Peyer's patch (tissue), 4 donors: ENCODE measurements at regions not wholly inside any gene's neighbourhood (a gene's known extent, or its start where the extent isn't known, plus 50 kb on each side); places are given as distances from the start of the nearest gene placed in this dataset.

ENCODE experiments used
- DNase-seq, 3 donors: peaks; one replicate each; pipeline ENCODE4 v3.0.0-alpha.2; 2017 to 2019
- H3K27ac ChIP-seq, 4 donors: fragments of 200-600 bp; sonication (generic); one replicate each; pipeline ENCODE4 v1.5.1; 2016 to 2019
- H3K27me3 ChIP-seq, 2 donors: fragments of 200-600 bp; sonication (generic); one replicate each; pipeline ENCODE4 v1.5.1; 2019
- H3K36me3 ChIP-seq, 3 donors: fragments of 200-600 bp; sonication (generic); one replicate each; pipeline ENCODE4 v1.5.1; 2016 to 2019
- H3K4me1 ChIP-seq, 4 donors: fragments of 200-600 bp; sonication (generic); one replicate each; pipeline ENCODE4 v1.5.1; 2016 to 2019
- H3K4me3 ChIP-seq, 4 donors: fragments of 200-600 bp; sonication (generic); 1 replicate in 3 of 4; 2 replicates in 1 of 4; pipeline ENCODE4 v1.5.1; 2016 to 2019; ENCODE audit warnings: mild to moderate bottlenecking in 1 of 4
- H3K9me3 ChIP-seq, 4 donors: fragments of 200-600 bp; sonication (generic); one replicate each; pipeline ENCODE4 v1.5.1; 2016 to 2019; ENCODE audit warnings: mild to moderate bottlenecking in 1 of 4
- POLR2A ChIP-seq, 2 donors: fragments of 450-650 bp; IDR thresholded peaks; one replicate each; pipeline ENCODE4 v1.5.1; 2017; ENCODE audit warnings: antibody characterized with exemption in 2 of 2, mild to moderate bottlenecking in 2 of 2, moderate library complexity in 2 of 2
- TF ChIP-seq, protein P1 (sequence below), 6 experiments: fragments of 450-650 bp in 4 of 6; fragments of 200-600 bp in 2 of 6; sonication (generic) in 1 of 6; IDR thresholded peaks; one replicate each; pipeline ENCODE4 v1.5.1; 2017 to 2019; ENCODE audit warnings: antibody characterized with exemption in 6 of 6, mild to moderate bottlenecking in 3 of 6, moderate library complexity in 1 of 6

DNA sequence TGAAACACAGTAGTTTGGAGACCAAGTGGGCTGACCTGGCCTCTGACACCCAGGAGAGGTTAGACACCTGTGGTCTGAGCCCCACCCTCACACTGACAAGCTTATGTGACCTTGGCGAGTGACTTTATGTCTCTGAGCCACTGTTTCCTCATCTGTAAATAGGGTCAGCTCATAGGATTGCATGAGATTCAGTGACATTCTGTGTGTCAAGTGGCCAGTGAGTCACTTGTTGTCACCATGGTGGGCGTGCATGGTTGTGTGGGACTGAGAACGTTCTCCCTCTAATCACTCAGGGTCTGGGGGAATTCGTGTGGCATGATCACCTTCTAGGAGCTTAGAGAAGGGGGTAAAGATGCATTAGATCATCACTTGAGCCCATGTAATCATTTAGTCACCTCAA is 146.4 kb downstream of the PHETA1 start:
- Histone ChIP-seq H3K4me1 (no peaks in the 10 kb centered on the region), H3K36me3 (no peaks in the 10 kb centered on the region), H3K27me3 (no peaks in the 10 kb centered on the region), H3K4me3 (no peak overlapping the region), H3K27ac (no peak overlapping the region), H3K9me3 (no peaks in the 10 kb centered on the region)
- TF ChIP-seq, protein P1, sequence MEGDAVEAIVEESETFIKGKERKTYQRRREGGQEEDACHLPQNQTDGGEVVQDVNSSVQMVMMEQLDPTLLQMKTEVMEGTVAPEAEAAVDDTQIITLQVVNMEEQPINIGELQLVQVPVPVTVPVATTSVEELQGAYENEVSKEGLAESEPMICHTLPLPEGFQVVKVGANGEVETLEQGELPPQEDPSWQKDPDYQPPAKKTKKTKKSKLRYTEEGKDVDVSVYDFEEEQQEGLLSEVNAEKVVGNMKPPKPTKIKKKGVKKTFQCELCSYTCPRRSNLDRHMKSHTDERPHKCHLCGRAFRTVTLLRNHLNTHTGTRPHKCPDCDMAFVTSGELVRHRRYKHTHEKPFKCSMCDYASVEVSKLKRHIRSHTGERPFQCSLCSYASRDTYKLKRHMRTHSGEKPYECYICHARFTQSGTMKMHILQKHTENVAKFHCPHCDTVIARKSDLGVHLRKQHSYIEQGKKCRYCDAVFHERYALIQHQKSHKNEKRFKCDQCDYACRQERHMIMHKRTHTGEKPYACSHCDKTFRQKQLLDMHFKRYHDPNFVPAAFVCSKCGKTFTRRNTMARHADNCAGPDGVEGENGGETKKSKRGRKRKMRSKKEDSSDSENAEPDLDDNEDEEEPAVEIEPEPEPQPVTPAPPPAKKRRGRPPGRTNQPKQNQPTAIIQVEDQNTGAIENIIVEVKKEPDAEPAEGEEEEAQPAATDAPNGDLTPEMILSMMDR (IDR thresholded peaks at IDR 0.05): no peak
- TF ChIP-seq POLR2A (IDR thresholded peaks at IDR 0.05): no peak
- no peak for DNase-seq

DNA sequence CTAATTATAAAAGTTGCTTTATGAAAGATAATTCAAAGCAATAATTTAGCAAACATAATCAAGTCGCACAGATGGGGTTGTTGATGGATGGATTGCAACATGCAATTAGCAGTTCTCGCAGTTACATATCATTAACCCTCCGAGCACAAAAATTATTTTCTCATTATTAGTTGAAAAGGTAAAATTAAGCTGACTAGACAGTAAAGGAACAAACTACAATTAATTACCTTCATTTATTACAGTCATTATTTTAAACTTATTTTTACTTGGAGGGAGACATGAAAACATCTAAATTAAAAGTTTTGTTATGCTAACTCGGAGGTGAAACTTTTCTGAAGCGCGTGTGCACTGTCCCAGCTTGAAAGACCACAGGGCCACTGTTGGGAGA is 146.9 kb downstream of the PHETA1 start:
- H3K36me3 ChIP-seq: no peaks in the 10 kb centered on the region
- TF ChIP-seq POLR2A (IDR thresholded peaks at IDR 0.05): no peak
- TF ChIP-seq, protein P1 (IDR thresholded peaks at IDR 0.05): no peak
- no peaks in the 10 kb centered on the region for H3K4me1 ChIP-seq
- no peaks in the 10 kb centered on the region for H3K27me3 ChIP-seq
- H3K9me3 ChIP-seq: no peaks in the 10 kb centered on the region
- no peak overlapping the region for H3K4me3 ChIP-seq
- no peak overlapping the region for H3K27ac ChIP-seq
- DNase-seq: no peak

DNA sequence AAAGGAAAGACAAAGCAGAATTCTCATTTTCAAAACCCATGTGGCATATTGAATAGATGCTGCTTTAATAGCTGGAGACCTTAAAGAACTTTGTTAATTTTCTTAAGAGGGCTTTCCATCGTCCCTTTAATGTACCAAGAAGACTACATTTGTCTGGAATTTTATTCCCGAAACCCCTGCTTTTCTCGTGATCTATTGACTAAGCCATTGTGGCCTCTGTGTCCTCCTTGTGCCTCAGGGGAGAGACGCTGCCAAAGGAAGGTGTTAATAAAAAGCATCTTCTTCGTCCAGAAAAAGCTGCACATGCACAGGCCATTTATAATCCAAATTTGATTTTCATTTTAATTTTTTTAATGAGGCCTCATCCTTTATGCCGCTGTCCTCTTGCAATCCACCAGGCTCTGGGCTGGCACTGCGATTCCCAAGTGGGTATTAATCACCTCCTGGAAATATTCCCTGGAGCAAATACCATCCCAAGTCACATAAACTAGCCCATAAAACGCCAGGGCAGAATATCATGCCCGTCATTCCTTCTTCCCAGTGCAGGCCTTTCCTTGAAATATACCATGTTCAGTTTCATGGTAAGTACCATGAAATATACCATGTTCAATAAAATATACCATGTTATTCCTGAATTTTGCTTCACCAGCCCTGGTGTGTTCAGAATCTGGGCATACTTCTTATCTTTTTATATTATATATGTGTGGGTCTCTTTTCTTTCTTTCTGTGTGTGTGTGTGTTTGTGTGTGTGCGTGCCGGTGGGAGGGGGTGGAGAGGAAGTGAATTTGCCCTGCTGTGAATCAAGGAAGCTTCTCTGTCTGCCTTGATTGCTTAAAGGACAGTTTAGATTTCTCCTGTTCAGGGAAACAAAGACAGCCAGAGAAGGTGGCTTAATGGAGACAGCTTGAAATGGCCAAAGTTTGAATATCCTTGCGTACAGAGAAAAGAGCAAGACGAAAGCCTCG is 147.6 kb downstream of the PHETA1 start:
- no peaks in the 10 kb centered on the region for H3K27me3 ChIP-seq
- TF ChIP-seq, protein P1 (IDR thresholded peaks at IDR 0.05): no peak
- TF ChIP-seq POLR2A (IDR thresholded peaks at IDR 0.05): no peak
- DNase-seq: no peak
- no peaks in the 10 kb centered on the region for H3K9me3 ChIP-seq
- no peak overlapping the region for H3K4me3 ChIP-seq
- no peak overlapping the region for H3K27ac ChIP-seq
- no peaks in the 10 kb centered on the region for H3K4me1 ChIP-seq
- no peaks in the 10 kb centered on the region for H3K36me3 ChIP-seq

DNA sequence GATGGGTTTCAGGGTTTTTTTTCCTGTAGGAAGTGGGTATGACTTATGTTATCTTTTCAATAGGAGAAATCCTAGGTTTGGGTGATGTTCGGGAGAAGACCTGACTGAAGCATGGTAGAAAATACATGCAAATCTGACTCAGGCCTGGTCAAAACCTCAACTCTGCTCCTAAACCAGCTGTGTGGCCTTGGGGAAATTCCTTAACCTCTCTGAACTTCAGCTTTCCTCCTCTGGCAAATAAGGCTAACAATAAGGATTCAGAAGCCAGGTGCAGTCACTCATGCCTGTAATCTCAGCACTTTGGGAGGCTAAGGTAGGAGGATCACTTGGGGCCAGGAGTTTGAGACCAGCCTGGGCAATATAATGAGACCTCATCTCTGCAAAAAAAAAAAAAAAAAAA is 148.5 kb downstream of the PHETA1 start:
- Histone ChIP-seq H3K27ac (no peak overlapping the region), H3K27me3 (no peaks in the 10 kb centered on the region), H3K4me1 (no peaks in the 10 kb centered on the region), H3K36me3 (no peaks in the 10 kb centered on the region), H3K9me3 (no peaks in the 10 kb centered on the region), H3K4me3 (no peak overlapping the region)
- no peak for TF ChIP-seq POLR2A (IDR thresholded peaks at IDR 0.05)
- TF ChIP-seq, protein P1 (IDR thresholded peaks at IDR 0.05): no peak
- no peak for DNase-seq

DNA sequence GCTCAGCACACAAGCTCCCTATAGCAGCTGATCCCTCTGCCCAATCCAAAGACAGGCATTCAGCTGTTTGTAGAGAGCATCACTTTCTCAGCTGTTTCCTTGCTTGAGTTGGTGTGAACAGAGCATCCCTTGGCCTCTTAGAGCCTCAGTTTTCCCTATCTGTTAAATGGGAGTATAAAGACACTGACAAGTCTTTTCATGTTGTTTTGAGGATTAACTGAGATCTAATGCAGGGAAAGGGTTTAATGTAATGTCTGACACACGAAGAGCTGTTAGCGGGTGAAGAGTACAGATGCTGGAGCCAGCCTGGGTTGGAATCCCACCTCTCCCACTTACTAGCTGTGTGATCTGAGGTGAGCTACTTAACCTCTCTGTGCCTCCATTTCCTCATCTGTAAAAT is 149.5 kb downstream of the PHETA1 start:
- H3K36me3 ChIP-seq: no peaks in the 10 kb centered on the region
- H3K9me3 ChIP-seq: no peaks in the 10 kb centered on the region
- DNase-seq: no peak

More for the DNA sequence above, 149.5 kb downstream of the PHETA1 start:
- Histone ChIP-seq H3K27me3 (no peaks in the 10 kb centered on the region), H3K4me3 (no peak overlapping the region), H3K27ac (no peak overlapping the region), H3K4me1 (no peaks in the 10 kb centered on the region)
- TF ChIP-seq POLR2A (IDR thresholded peaks at IDR 0.05): no peak
- TF ChIP-seq, protein P1 (IDR thresholded peaks at IDR 0.05): no peak
